Mucosa of rectum (tissue), 2 donors: ENCODE measurements at regions not wholly inside any gene's neighbourhood (a gene's known extent, or its start where the extent isn't known, plus 50 kb on each side); places are given as distances from the start of the nearest gene placed in this dataset.

Experiments
- H3K27ac ChIP-seq, 2 donors: one replicate each; pipeline ENCODE4 v1.7.0; 2013; ENCODE audit warnings: inconsistent platforms in 2 of 2, low read depth in 2 of 2, low read length in 2 of 2
- H3K27me3 ChIP-seq, 2 donors: one replicate each; pipeline ENCODE4 v1.7.0; 2013; ENCODE audit warnings: low read length in 2 of 2; ENCODE audit not compliant: control insufficient read depth in 2 of 2, insufficient read depth in 2 of 2
- H3K36me3 ChIP-seq, 2 donors: one replicate each; pipeline ENCODE4 v1.7.0; 2013; ENCODE audit warnings: low read length in 2 of 2; ENCODE audit not compliant: control insufficient read depth in 2 of 2, insufficient read depth in 2 of 2
- H3K4me1 ChIP-seq, 2 donors: one replicate each; pipeline ENCODE4 v1.7.0; 2013; ENCODE audit warnings: low read length in 2 of 2, mild to moderate bottlenecking in 1 of 2; ENCODE audit not compliant: control insufficient read depth in 2 of 2, insufficient read depth in 2 of 2
- H3K4me3 ChIP-seq, 2 donors: one replicate each; pipeline ENCODE4 v1.7.0; 2013; ENCODE audit warnings: low read length in 2 of 2
- H3K9ac ChIP-seq, 2 donors: one replicate each; pipeline ENCODE4 v1.7.0; 2013; ENCODE audit warnings: low read length in 2 of 2, low read depth in 1 of 2, mild to moderate bottlenecking in 1 of 2
- H3K9me3 ChIP-seq, 2 donors: one replicate each; pipeline ENCODE4 v1.7.0; 2013; ENCODE audit warnings: low read length in 2 of 2; ENCODE audit not compliant: control insufficient read depth in 2 of 2
- donor health status: healthy.
- donor health status: Normal muscosa, but diverticular disease.

DNA sequence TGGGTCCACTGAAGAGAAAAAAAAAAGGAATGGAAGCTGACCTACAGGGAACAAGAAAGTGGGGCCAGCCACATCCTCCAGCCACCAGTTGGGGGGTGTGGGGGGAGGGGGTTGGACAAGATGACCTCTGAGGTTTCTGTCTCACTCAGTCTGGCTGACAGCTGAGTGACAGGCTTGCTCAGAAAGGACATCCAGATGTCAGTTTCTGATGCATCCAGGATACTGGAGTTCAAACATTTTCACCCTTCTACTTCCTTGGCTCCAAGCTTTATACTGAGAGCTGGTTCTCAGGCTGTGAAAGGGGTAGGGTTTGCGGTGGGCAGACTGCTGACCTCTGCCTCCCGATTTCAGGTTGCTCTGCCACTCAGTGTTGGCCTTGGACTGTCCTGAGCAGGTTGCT lies 2178.3 kb downstream of the TP53TG3F start:
- H3K9ac ChIP-seq, result no peak overlapping the region
- no peaks in the 10 kb centered on the region for H3K27me3 ChIP-seq
- H3K36me3 ChIP-seq, result no peaks in the 10 kb centered on the region
- H3K9me3 ChIP-seq, result peaks cover 0 to 4% of the 10 kb centered on the region in 2 donors
- no peaks in the 10 kb centered on the region for H3K4me1 ChIP-seq
- no peak overlapping the region for H3K27ac ChIP-seq
- no peak overlapping the region for H3K4me3 ChIP-seq

DNA sequence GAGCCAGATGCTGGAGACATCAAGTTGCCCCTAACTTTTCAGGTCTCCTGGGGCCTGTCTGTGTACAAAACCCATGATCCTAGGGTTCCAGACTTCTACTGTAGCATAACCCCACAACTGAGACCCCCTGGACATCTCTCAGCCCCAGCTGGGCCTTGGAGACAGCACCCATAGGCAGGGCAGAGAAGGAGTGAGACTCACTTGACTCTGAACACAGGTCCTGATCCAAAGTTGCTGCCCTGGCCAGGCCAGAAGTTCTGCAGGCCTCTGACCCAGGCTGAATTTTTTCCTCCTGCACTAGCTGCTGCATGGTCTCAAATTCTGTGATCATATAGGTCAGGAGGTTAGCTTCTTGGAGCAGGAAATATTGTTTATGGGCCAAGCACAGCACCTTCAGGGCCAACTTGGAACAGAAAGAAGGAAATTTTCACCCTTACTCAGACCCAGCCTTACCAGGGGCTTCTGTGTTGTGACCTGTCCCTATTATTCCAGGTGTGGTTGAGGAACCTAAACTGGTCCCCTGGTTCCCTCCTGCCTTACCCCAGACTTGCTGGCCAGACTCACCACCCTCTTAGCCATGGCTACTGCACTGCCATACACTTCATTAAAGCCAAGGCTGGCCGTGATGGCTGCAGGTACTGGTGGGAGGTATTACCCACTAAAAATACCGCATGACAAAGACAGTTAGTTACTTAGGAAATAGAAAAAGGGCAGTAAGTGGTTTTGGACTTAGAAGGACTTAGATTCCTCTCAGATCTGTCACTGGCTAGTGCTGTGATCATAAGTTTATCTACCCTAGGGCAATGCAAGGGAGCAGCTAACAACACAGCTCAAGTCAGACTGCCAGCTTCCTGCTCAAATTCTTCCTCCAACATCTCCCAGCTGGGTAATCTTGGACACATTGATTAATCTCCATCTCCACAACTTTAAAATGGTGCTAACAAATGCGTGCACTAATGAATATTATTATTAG lies 2180.1 kb downstream of the TP53TG3F start:
- Histone ChIP-seq H3K9ac (no peak overlapping the region), H3K4me1 (no peaks in the 10 kb centered on the region), H3K27ac (no peak overlapping the region), H3K4me3 (no peak overlapping the region), H3K9me3 (peaks cover 0 to 4% of the 10 kb centered on the region in 2 donors), H3K36me3 (no peaks in the 10 kb centered on the region), H3K27me3 (no peaks in the 10 kb centered on the region)

- Histone ChIP-seq H3K9ac (no peak overlapping the region), H3K4me3 (no peak overlapping the region), H3K4me1 (no peaks in the 10 kb centered on the region), H3K36me3 (no peaks in the 10 kb centered on the region), H3K9me3 (peaks cover 0 to 4% of the 10 kb centered on the region in 2 donors), H3K27ac (no peak overlapping the region), H3K27me3 (no peaks in the 10 kb centered on the region)
Observed at GRCh38 chr16:35642322-35642835, 2183.0 kb downstream of the TP53TG3F start.

GRCh38 chr16:35651841-35652240 lies 2192.4 kb downstream of the TP53TG3F start:
- no peaks in the 10 kb centered on the region for H3K36me3 ChIP-seq
- no peak overlapping the region for H3K27ac ChIP-seq
- no peaks in the 10 kb centered on the region for H3K4me1 ChIP-seq

DNA sequence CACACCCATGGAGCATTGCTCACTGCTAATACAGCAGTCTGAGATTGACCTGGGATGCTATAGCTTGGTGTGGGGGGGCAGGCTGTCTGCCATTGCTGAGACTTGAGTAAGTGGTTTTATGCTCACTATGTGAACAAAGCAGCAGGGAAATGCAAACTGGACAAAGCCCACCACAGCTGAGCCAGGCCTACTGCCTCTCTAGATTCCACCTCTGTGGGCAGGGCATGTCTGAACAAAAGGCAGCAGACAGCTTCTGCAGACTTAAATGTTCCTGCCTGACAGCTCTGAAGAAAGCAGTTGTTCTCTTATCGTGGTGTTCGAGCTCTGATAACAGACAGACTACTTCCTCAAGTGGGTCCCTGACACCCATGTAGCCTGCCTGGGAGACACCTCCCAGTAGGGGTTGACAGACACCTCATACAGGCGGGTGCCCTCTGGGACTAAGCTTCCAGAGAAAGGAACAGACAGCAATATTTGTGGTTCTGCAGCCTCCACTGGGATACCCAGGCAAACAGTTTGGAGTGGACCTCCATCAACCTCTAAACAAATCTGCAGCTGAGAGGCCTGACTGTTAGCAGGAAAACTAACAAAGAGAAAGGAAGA lies 2204.8 kb downstream of the TP53TG3F start:
- no peaks in the 10 kb centered on the region for H3K27me3 ChIP-seq
- no peak overlapping the region for H3K9ac ChIP-seq
- H3K36me3 ChIP-seq, result no peaks in the 10 kb centered on the region
- no peak overlapping the region for H3K27ac ChIP-seq
- H3K4me3 ChIP-seq, result no peak overlapping the region
- H3K4me1 ChIP-seq, result no peaks in the 10 kb centered on the region
- H3K9me3 ChIP-seq, result no peaks in the 10 kb centered on the region

More at GRCh38 chr16:35651841-35652240, 2192.4 kb downstream of the TP53TG3F start:
- no peaks in the 10 kb centered on the region for H3K9me3 ChIP-seq
- no peaks in the 10 kb centered on the region for H3K27me3 ChIP-seq
- no peak overlapping the region for H3K9ac ChIP-seq
- no peak overlapping the region for H3K4me3 ChIP-seq

DNA sequence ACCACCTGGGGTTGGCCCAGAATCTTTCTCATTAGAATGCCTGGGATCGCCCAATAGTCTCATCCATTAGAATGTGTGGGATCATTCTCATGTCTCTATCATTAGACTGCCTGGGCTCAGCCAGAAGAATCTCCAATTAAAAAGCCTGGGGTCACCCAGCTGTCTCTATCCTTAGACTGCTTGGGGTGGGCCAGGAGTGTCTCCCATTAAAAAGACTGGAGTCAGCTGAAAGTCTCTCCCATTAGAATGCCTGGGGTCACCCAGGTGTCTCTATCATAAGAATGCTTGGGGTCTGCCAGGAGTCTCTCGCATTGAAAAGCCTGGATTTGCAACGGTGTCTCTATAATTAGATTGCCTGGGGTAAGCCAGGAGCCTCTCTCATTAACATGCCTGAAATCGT lies 2225.7 kb downstream of the TP53TG3F start:
- H3K27me3 ChIP-seq, result no peaks in the 10 kb centered on the region
- H3K9ac ChIP-seq, result no peak overlapping the region
- H3K4me1 ChIP-seq, result no peaks in the 10 kb centered on the region
- peaks cover 2 to 3% of the 10 kb centered on the region in 2 donors for H3K9me3 ChIP-seq
- no peaks in the 10 kb centered on the region for H3K36me3 ChIP-seq
- H3K4me3 ChIP-seq, result no peak overlapping the region
- H3K27ac ChIP-seq, result no peak overlapping the region

- Histone ChIP-seq H3K27me3 (no peaks in the 10 kb centered on the region), H3K4me3 (no peak overlapping the region), H3K9ac (no peak overlapping the region), H3K36me3 (no peaks in the 10 kb centered on the region), H3K4me1 (no peaks in the 10 kb centered on the region), H3K27ac (no peak overlapping the region), H3K9me3 (peaks cover 2 to 8% of the 10 kb centered on the region in 2 donors)
Observed at GRCh38 chr16:35686595-35686994, 2227.2 kb downstream of the TP53TG3F start.

GRCh38 chr16:35687071-35687470 lies 2227.7 kb downstream of the TP53TG3F start:
- Histone ChIP-seq H3K27me3 (no peaks in the 10 kb centered on the region), H3K4me3 (no peak overlapping the region), H3K36me3 (no peaks in the 10 kb centered on the region), H3K9ac (no peak overlapping the region), H3K9me3 (peaks cover 2 to 8% of the 10 kb centered on the region in 2 donors), H3K27ac (no peak overlapping the region), H3K4me1 (no peaks in the 10 kb centered on the region)

GRCh38 chr16:35687781-35688180 lies 2228.4 kb downstream of the TP53TG3F start:
- H3K9ac ChIP-seq, result no peak overlapping the region
- no peak overlapping the region for H3K27ac ChIP-seq

DNA sequence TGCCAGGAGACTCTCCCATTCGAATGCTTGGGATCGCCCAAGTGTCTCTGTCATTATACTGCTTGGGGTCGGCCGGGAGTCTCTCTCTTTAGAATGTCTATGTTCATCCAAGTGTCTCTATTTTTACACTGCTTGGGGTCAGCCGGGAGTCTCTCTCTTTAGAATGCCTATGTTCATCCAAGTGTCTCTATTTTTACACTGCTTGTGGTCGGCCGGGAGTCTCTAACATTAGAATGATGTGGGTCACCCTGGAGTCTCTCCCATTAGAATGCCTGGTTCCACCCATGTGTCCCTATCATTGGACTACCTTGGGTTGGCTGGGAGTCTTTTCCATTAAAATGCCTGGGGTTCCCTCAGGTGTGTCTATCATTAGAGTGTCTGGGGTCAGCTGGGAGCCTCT lies 2230.4 kb downstream of the TP53TG3F start:
- H3K4me3 ChIP-seq, result no peak overlapping the region
- H3K27me3 ChIP-seq, result no peaks in the 10 kb centered on the region
- peaks cover 2 to 5% of the 10 kb centered on the region in 2 donors for H3K9me3 ChIP-seq
- H3K36me3 ChIP-seq, result no peaks in the 10 kb centered on the region
- H3K9ac ChIP-seq, result no peak overlapping the region
- H3K27ac ChIP-seq, result no peak overlapping the region
- no peaks in the 10 kb centered on the region for H3K4me1 ChIP-seq

More at GRCh38 chr16:35687781-35688180, 2228.4 kb downstream of the TP53TG3F start:
- Histone ChIP-seq H3K27me3 (no peaks in the 10 kb centered on the region), H3K4me3 (no peak overlapping the region), H3K36me3 (no peaks in the 10 kb centered on the region), H3K9me3 (peaks cover 2 to 8% of the 10 kb centered on the region in 2 donors), H3K4me1 (no peaks in the 10 kb centered on the region)
